CD14-positive monocyte (primary cell): ENCODE measurements at regions not wholly inside any gene's neighbourhood (a gene's known extent, or its start where the extent isn't known, plus 50 kb on each side); places are given as distances from the start of the nearest gene placed in this dataset.

Source experiments
- DNase-seq, 3 donors: peaks; one replicate each; pipeline ENCODE4 v3.0.0-alpha.2; 2011 to 2022
- H2AFZ ChIP-seq: 2 replicates; pipeline ENCODE4 v1.6.0; 2012; ENCODE audit warnings: mild to moderate bottlenecking, low read depth, low read length, inconsistent platforms; ENCODE audit not compliant: insufficient read depth, poor library complexity, severe bottlenecking
- H3K27ac ChIP-seq, 2 donors: 1 replicate in 1 of 2; 2 replicates in 1 of 2; pipeline ENCODE4 v1.5.1; 2012 to 2013; ENCODE audit warnings: low read length in 2 of 2, control low read depth in 1 of 2, inconsistent platforms in 1 of 2, low read depth in 1 of 2, mild to moderate bottlenecking in 1 of 2
- H3K27me3 ChIP-seq, 2 donors: one replicate each; pipeline versions ENCODE4 v1.6.0 to v1.6.1; 2011 to 2013; ENCODE audit warnings: low read length in 2 of 2; ENCODE audit not compliant: control insufficient read depth in 2 of 2, insufficient read depth in 2 of 2
- H3K36me3 ChIP-seq, 2 donors: replicated peaks in 1 of 2; 1 replicate in 1 of 2; 2 replicates in 1 of 2; pipeline versions ENCODE4 v1.5.1 to v1.6.1; 2012 to 2013; ENCODE audit warnings: low read length in 2 of 2, control low read depth in 1 of 2, inconsistent platforms in 1 of 2, mild to moderate bottlenecking in 1 of 2; ENCODE audit not compliant: insufficient read depth in 2 of 2, control insufficient read depth in 1 of 2
- H3K4me1 ChIP-seq, 2 donors: 1 replicate in 1 of 2; 2 replicates in 1 of 2; pipeline versions ENCODE4 v1.5.1 to v1.6.1; 2012 to 2013; ENCODE audit warnings: low read length in 2 of 2, control low read depth in 1 of 2, inconsistent platforms in 1 of 2, mild to moderate bottlenecking in 1 of 2, moderate library complexity in 1 of 2; ENCODE audit not compliant: insufficient read depth in 2 of 2, control insufficient read depth in 1 of 2
- H3K4me2 ChIP-seq: replicated peaks from 2 replicates; pipeline ENCODE3; 2012; ENCODE audit warnings: low read length, moderate library complexity, mild to moderate bottlenecking; ENCODE audit not compliant: poor library complexity, severe bottlenecking; ENCODE audit errors: extremely low read depth
- H3K4me3 ChIP-seq, 3 experiments: fragments of 200-600 bp in 1 of 3; sonication (generic) in 1 of 3; replicated peaks in 1 of 3; 1 replicate in 2 of 3; 2 replicates in 1 of 3; pipeline ENCODE4 v1.5.1; 2011 to 2013; ENCODE audit warnings: low read length in 3 of 3, mild to moderate bottlenecking in 3 of 3, control low read depth in 2 of 3, low read depth in 2 of 3, inconsistent platforms in 1 of 3, moderate library complexity in 1 of 3
- H3K79me2 ChIP-seq: 2 replicates; pipeline ENCODE4 v1.6.0; 2012; ENCODE audit warnings: mild to moderate bottlenecking, control low read depth, inconsistent platforms, low read length, moderate library complexity; ENCODE audit not compliant: insufficient read depth
- H3K9ac ChIP-seq: 2 replicates; pipeline ENCODE4 v1.6.0; 2017; ENCODE audit warnings: low read length, mild to moderate bottlenecking; ENCODE audit not compliant: insufficient read depth, poor library complexity, severe bottlenecking
- H3K9me3 ChIP-seq, 2 donors: replicated peaks in 1 of 2; 1 replicate in 1 of 2; 2 replicates in 1 of 2; pipeline versions ENCODE4 v1.5.1 to v1.6.1; 2012 to 2013; ENCODE audit warnings: low read length in 2 of 2, control low read depth in 1 of 2; ENCODE audit not compliant: control insufficient read depth in 1 of 2, insufficient read depth in 1 of 2
- H4K20me1 ChIP-seq: 2 replicates; pipeline ENCODE4 v1.6.0; 2012; ENCODE audit warnings: mild to moderate bottlenecking, low read length, control low read depth, moderate library complexity; ENCODE audit not compliant: insufficient read depth
- H3K27ac Mint-ChIP-seq, 7 donors: one replicate each; pipeline ENCODE4 v1.8.0; 2020; ENCODE audit warnings: mild to moderate bottlenecking in 7 of 7, mixed read lengths in 7 of 7, moderate library complexity in 6 of 7, inconsistent platforms in 2 of 7
- H3K27me3 Mint-ChIP-seq, 3 donors: one replicate each; pipeline ENCODE4 v1.8.0; 2021 to 2022; ENCODE audit warnings: low read depth in 3 of 3, mild to moderate bottlenecking in 3 of 3, mixed read lengths in 3 of 3, moderate library complexity in 3 of 3, inconsistent platforms in 1 of 3
- H3K36me3 Mint-ChIP-seq, 2 donors: one replicate each; pipeline ENCODE4 v1.8.0; 2020; ENCODE audit warnings: mixed read lengths in 2 of 2, inconsistent platforms in 1 of 2, mild to moderate bottlenecking in 1 of 2
- H3K4me1 Mint-ChIP-seq: one replicate; pipeline ENCODE4 v1.8.0; 2020; ENCODE audit warnings: mild to moderate bottlenecking, mixed read lengths
- H3K4me3 Mint-ChIP-seq, 2 donors: one replicate each; pipeline ENCODE4 v1.8.0; 2020; ENCODE audit warnings: mild to moderate bottlenecking in 2 of 2, mixed read lengths in 2 of 2, moderate library complexity in 1 of 2
- H3K9me3 Mint-ChIP-seq, 7 donors: one replicate each; pipeline ENCODE4 v1.8.0; 2020 to 2022; ENCODE audit warnings: mixed read lengths in 7 of 7, mild to moderate bottlenecking in 6 of 7, moderate library complexity in 6 of 7, inconsistent platforms in 2 of 7
- CTCF ChIP-seq: fragments of 200-600 bp; IDR thresholded peaks from one replicate; pipeline ENCODE4 v1.8.0; 2022; ENCODE audit warnings: antibody characterized with exemption, mild to moderate bottlenecking
- WGBS: methylation state at CpG from one replicate; pipeline ENCODE4 v1.1.5; 2013; ENCODE audit warnings: missing lambda C conversion rate; ENCODE audit not compliant: insufficient coverage; 5-methylcytosine and 5-hydroxymethylcytosine counted together
- intact Hi-C, 2 donors: fragments of 100-400 bp; cut with micrococcal nuclease; formaldehyde crosslinking; loops; one replicate each; pipeline versions ENCODE4 v1.15.0 to v1.15.1; 2023

DNA sequence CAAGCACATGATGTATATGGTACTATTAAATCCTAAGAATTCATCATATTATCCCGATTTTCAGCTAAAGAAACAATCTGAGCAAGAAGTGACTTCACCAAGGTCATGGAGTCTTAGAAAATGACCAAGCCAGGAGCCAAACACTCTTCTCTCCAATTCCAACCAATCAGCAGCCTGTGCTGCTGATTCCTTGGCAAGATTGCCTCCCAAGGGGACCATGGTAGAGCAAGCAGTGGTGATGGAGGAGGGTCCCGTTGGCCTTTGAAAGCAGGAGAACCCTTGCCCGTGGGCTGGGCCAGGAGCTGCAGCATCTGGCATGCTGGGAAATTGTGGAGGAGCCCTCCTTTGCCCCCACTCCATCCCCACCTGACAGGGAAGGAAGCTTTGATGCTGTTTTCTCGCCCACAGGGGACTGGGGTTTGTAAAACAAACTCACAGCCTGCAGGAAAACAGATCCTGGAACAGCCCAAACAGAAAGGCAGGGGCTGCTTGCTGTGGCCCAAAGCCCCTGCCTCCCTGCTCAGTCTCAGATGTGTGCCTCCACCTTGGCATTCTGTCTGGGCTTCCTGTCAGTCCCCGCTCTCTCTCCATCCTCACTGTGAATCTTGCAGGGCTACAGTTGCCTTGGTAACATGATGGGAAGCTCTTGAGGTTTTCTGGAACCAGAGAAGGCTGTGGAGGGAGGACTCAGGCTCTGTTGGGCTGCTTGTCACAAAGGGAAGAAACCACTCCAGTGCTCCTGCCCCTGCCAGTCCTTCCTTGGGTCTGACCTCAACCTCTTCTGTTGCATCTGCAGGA, 70.8 kb upstream of the HSPA9 start:
- H3K79me2 ChIP-seq = no peaks in the 10 kb centered on the region
- H3K4me3 Mint-ChIP-seq = peak overlapping the region in 1 of 2 donors; percentile 24
- H3K4me1 ChIP-seq = no peaks in the 10 kb centered on the region
- TF ChIP-seq CTCF = no peak
- H3K27ac ChIP-seq = no peak overlapping the region
- H3K4me2 ChIP-seq = no peak overlapping the region
- H3K27me3 ChIP-seq = peaks cover 0 to 10% of the 10 kb centered on the region in 2 donors
- H3K4me3 ChIP-seq = no peak overlapping the region
- peaks cover 0 to 2% (median 0%) of the 10 kb centered on the region in 7 donors for H3K9me3 Mint-ChIP-seq
- H3K9me3 ChIP-seq = no peaks in the 10 kb centered on the region
- H3K4me1 Mint-ChIP-seq = peaks cover 2% of the 10 kb centered on the region
- intact Hi-C loops = no loop called here
- H4K20me1 ChIP-seq = no peaks in the 10 kb centered on the region
- peaks cover 16 to 40% (median 32%) of the 10 kb centered on the region in 3 donors for H3K27me3 Mint-ChIP-seq
- no peak overlapping the region for H3K27ac Mint-ChIP-seq
- no peaks in the 10 kb centered on the region for H3K36me3 ChIP-seq
- no peaks in the 10 kb centered on the region for H3K36me3 Mint-ChIP-seq
- H3K9ac ChIP-seq = no peak overlapping the region
- no peak for DNase-seq
- no peak overlapping the region for H2AFZ ChIP-seq
- 100% methylated on average over 1 of the region's 5 CpGs for WGBS

GRCh38 chr5:138643040-138643791, 68.0 kb upstream of the HSPA9 start:
- DNase-seq = no peak
- no peak overlapping the region for H3K4me3 ChIP-seq
- 83% methylated on average over 1 of the region's 5 CpGs for WGBS
- no peak overlapping the region for H2AFZ ChIP-seq
- H3K27me3 Mint-ChIP-seq = peaks cover 8 to 20% (median 16%) of the 10 kb centered on the region in 3 donors
- peaks cover 0 to 3% of the 10 kb centered on the region in 2 donors for H3K27me3 ChIP-seq
- H3K36me3 Mint-ChIP-seq = no peaks in the 10 kb centered on the region
- peaks cover 2% of the 10 kb centered on the region for H3K4me1 Mint-ChIP-seq
- H3K4me3 Mint-ChIP-seq = no peak overlapping the region
- H3K27ac ChIP-seq = no peak overlapping the region
- peak overlapping the region in 2 of 7 donors; percentile 63 to 76 for H3K27ac Mint-ChIP-seq
- no peaks in the 10 kb centered on the region for H4K20me1 ChIP-seq
- H3K79me2 ChIP-seq = no peaks in the 10 kb centered on the region
- no peak overlapping the region for H3K9ac ChIP-seq
- H3K4me2 ChIP-seq = no peak overlapping the region
- TF ChIP-seq CTCF = no peak
- H3K9me3 Mint-ChIP-seq = peaks cover 0 to 2% (median 0%) of the 10 kb centered on the region in 7 donors
- H3K36me3 ChIP-seq = no peaks in the 10 kb centered on the region
- H3K4me1 ChIP-seq = no peaks in the 10 kb centered on the region
- H3K9me3 ChIP-seq = no peaks in the 10 kb centered on the region
- intact Hi-C loops = loop anchor here in 1 of 2 donors (2.0 kb wide), 1 partner anchor 620 kb away; no protein-coding TSS in a partner anchor
